Activated B cell treated with CpG ODN at 0.5 μM for 24 hours (primary cell): ENCODE measurements at regions not wholly inside any gene's neighbourhood (a gene's known extent, or its start where the extent isn't known, plus 50 kb on each side); places are given as distances from the start of the nearest gene placed in this dataset.

Experiments used
- ATAC-seq: fragments of 200-7000 bp; cut with Tn5 transposase; one replicate; pipeline ENCODE4 v1.10.0; 2021; ENCODE audit warnings: low read depth, mild to moderate bottlenecking, moderate library complexity
- CTCF ChIA-PET: fragments of 350-600 bp; sonication (Branson Sonifier 250); formaldehyde crosslinking; loops from one replicate; lab custom pipeline; 2021; ENCODE audit warnings: antibody characterized with exemption; lab: Charles Lee
- POLR2A ChIA-PET: fragments of 350-600 bp; sonication (Branson Sonifier 250); formaldehyde crosslinking; loops from one replicate; lab custom pipeline; 2021; ENCODE audit warnings: antibody characterized with exemption; lab: Charles Lee
- DNase-seq: peaks from one replicate; pipeline ENCODE4 v3.0.0; 2022
- H3K27ac Mint-ChIP-seq: one replicate; pipeline ENCODE4 v1.8.0; 2020; ENCODE audit warnings: mixed read lengths
- H3K27me3 Mint-ChIP-seq: one replicate; pipeline ENCODE4 v1.8.0; 2021; ENCODE audit warnings: mixed read lengths
- H3K36me3 Mint-ChIP-seq: one replicate; pipeline ENCODE4 v1.8.0; 2021; ENCODE audit warnings: low read depth, mixed read lengths
- H3K4me1 Mint-ChIP-seq: one replicate; pipeline ENCODE4 v1.8.0; 2021; ENCODE audit warnings: mixed read lengths
- H3K4me3 Mint-ChIP-seq: one replicate; pipeline ENCODE4 v1.8.0; 2020; ENCODE audit warnings: mild to moderate bottlenecking, mixed read lengths
- H3K9me3 Mint-ChIP-seq: one replicate; pipeline ENCODE4 v1.8.0; 2020; ENCODE audit warnings: mixed read lengths
- intact Hi-C: fragments of 100-400 bp; cut with micrococcal nuclease; formaldehyde crosslinking; loops from one replicate; pipeline ENCODE4 v1.15.1; 2024
- TF ChIP-seq, protein P1 (sequence below): fragments of 200-600 bp; IDR thresholded peaks from one replicate; pipeline ENCODE4 v1.8.0; 2022; ENCODE audit warnings: antibody characterized with exemption, mild to moderate bottlenecking

DNA sequence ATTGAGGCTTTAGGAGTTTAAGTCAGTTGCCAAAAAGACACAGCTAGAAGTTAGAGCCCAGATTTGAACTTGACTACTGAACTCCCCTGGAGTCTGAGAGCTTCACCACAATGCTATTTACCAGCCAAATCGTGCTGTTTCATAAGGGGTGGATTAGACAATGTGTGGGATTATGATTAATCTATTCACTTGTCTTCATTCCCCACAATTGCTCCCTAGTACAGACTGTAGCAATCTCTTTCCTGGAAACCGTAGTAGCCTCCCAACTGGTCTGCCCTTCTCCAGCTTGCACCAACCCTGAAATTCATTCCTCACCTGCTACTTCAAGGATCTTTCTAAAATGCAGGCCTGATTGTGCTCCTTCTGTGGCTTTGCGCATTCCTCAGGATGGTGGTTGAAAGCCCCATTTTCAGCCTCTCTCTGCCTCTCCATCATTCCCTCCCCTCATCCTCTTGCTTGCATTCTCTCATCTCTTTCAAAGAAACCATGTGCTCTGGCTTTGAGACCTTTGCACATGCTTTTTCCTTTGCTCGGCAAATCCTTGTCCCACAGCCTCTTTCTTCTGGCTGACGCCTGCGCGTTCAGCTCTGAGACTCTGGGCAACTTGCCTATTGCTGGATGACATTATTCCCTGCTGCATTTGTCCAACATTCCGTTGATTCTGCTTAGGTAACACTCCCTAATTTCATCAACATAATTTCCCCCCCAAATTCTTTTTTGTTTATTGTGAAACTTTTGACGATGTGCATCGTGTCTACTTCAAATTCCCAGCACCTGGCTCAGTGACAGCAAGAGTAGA, 145.1 kb downstream of the ADRA2A start:
- no peak for ATAC-seq
- H3K4me1 Mint-ChIP-seq, result no peaks in the 10 kb centered on the region
- H3K4me3 Mint-ChIP-seq, result no peak overlapping the region
- H3K27me3 Mint-ChIP-seq, result peaks cover 39% of the 10 kb centered on the region
- no peaks in the 10 kb centered on the region for H3K36me3 Mint-ChIP-seq
- DNase-seq, result no peak
- intact Hi-C loops, result no loop called here
- H3K27ac Mint-ChIP-seq, result no peak overlapping the region
- H3K9me3 Mint-ChIP-seq, result peaks cover 3% of the 10 kb centered on the region
- TF ChIP-seq, protein P1, sequence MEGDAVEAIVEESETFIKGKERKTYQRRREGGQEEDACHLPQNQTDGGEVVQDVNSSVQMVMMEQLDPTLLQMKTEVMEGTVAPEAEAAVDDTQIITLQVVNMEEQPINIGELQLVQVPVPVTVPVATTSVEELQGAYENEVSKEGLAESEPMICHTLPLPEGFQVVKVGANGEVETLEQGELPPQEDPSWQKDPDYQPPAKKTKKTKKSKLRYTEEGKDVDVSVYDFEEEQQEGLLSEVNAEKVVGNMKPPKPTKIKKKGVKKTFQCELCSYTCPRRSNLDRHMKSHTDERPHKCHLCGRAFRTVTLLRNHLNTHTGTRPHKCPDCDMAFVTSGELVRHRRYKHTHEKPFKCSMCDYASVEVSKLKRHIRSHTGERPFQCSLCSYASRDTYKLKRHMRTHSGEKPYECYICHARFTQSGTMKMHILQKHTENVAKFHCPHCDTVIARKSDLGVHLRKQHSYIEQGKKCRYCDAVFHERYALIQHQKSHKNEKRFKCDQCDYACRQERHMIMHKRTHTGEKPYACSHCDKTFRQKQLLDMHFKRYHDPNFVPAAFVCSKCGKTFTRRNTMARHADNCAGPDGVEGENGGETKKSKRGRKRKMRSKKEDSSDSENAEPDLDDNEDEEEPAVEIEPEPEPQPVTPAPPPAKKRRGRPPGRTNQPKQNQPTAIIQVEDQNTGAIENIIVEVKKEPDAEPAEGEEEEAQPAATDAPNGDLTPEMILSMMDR, result no peak
- ChIA-PET POLR2A (no interaction called here), CTCF (no interaction called here)

DNA sequence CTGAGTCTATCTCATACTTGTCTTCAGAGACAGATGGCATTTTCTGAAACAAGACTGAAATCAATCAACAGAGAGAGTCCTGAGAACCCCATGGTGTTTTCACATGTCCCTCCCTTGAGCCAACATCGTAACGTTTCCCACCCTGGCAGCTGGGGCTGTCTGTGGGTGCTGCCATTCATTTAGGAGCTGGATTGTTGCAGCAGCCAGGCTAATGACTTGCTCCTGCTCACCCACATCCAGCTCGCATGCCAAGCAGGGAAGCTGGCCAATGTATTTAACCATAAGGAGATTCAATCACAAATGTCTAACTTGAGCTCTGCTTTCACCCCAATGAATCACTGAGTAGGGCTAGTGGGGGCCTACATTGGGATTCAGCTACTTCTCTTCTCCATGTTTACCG, 146.1 kb downstream of the ADRA2A start:
- DNase-seq (no peak), ATAC-seq (no peak)
- intact Hi-C loops, result no loop called here
- no peaks in the 10 kb centered on the region for H3K36me3 Mint-ChIP-seq
- ChIA-PET POLR2A (no interaction called here), CTCF (no interaction called here)
- H3K4me1 Mint-ChIP-seq, result no peaks in the 10 kb centered on the region
- TF ChIP-seq, protein P1, result no peak
- peaks cover 37% of the 10 kb centered on the region for H3K27me3 Mint-ChIP-seq
- no peak overlapping the region for H3K27ac Mint-ChIP-seq
- peaks cover 3% of the 10 kb centered on the region for H3K9me3 Mint-ChIP-seq
- H3K4me3 Mint-ChIP-seq, result no peak overlapping the region

DNA sequence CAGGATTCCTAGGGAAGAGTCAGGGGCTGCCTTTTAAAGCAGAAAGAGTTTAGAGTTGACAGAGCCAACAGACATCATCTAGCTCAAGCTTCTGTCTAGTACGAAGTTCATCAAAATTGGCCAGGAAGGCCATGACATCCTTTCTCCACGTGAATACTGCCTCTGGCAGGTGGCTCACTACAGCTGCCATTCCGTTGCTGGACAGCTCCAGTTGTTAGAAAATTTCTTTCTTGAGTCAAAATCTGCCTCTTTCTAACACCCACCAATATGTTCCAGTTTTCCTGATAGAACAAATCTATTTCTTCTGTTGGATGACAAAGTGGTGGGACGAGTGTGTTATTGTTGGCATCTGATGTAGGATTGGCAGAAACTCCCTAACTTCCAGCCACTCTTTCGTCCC, 154.9 kb downstream of the ADRA2A start:
- H3K9me3 Mint-ChIP-seq, result peaks cover 2% of the 10 kb centered on the region
- H3K27ac Mint-ChIP-seq, result no peak overlapping the region
- TF ChIP-seq, protein P1, result no peak
- no peaks in the 10 kb centered on the region for H3K36me3 Mint-ChIP-seq
- DNase-seq (no peak), ATAC-seq (no peak)
- H3K4me1 Mint-ChIP-seq, result no peaks in the 10 kb centered on the region
- peaks cover 8% of the 10 kb centered on the region for H3K27me3 Mint-ChIP-seq
- no peak overlapping the region for H3K4me3 Mint-ChIP-seq
- ChIA-PET POLR2A (no interaction called here), CTCF (no interaction called here)
- intact Hi-C loops, result no loop called here

DNA sequence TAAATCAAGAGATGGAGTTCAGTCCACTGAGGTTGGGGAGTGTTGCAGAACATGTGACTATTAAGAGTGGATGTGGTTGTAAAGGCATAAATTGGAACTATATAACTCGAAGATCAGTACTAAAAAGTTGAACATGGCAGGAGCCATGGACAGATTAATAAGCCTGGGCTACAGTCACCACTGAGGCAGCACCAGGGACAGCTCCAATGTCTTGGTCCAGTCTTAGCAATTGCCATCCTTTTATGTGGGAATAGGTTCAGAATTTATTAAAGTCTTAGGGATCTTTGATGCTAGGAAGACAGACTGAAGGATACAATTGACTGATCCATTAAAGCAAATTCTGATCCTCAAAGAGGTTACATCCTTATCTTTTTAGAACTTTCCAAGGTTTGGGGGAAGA, 156.6 kb downstream of the ADRA2A start:
- Mint-ChIP-seq H3K36me3 (no peaks in the 10 kb centered on the region), H3K4me1 (no peaks in the 10 kb centered on the region), H3K9me3 (peaks cover under 1% of the 10 kb centered on the region), H3K27me3 (peaks cover 4% of the 10 kb centered on the region), H3K27ac (no peak overlapping the region), H3K4me3 (no peak overlapping the region)
- DNase-seq, result no peak
- TF ChIP-seq, protein P1, result no peak
- ChIA-PET POLR2A (no interaction called here), CTCF (no interaction called here)
- intact Hi-C loops, result no loop called here
- no peak for ATAC-seq

DNA sequence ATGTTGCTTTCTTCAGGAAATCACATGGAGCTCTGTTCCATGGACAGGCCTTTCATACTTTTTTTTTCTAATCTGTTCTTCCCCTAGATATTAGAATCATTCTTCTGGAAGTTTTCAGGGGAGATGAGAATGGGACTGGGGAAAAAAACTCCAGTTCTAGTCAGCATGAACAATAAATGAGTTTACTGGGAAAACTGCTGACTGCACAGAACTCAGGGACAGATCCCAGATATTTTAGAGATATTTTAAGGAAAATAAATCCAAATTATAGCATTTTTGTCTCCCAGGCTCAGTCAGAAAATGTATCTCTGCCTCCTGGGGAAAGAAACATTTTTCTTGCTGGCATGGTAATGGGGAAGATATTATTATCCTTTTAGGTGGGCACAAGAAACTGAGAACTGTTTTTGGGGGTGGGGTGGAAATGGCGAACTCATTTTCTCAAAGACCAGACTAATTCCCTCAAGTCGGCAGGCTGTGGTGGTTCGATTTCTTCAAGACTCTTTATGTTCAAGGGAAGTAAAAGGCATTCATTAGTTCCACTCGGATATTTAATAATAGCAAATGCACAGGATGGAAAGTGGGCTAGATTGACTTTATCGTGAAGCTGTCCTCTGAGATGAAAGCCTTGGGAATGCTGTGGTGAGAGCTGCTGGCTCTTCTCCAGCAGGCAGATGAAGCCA, 157.5 kb downstream of the ADRA2A start:
- ChIA-PET CTCF (no interaction called here), POLR2A (no interaction called here)
- intact Hi-C loops, result no loop called here
- no peaks in the 10 kb centered on the region for H3K36me3 Mint-ChIP-seq
- no peak overlapping the region for H3K4me3 Mint-ChIP-seq
- ATAC-seq, result no peak
- H3K4me1 Mint-ChIP-seq, result no peaks in the 10 kb centered on the region
- TF ChIP-seq, protein P1, result no peak
- H3K27ac Mint-ChIP-seq, result no peak overlapping the region
- H3K9me3 Mint-ChIP-seq, result no peaks in the 10 kb centered on the region
- no peak for DNase-seq
- H3K27me3 Mint-ChIP-seq, result peaks cover 3% of the 10 kb centered on the region
